GM12878 (cell line): ENCODE measurements at regions not wholly inside any gene's neighbourhood (a gene's known extent, or its start where the extent isn't known, plus 50 kb on each side); places are given as distances from the start of the nearest gene placed in this dataset.

ENCODE experiments used
- ATAC-seq: fragments of 200-7000 bp; cut with Tn5 transposase; 3 replicates; pipeline ENCODE4 v1.9.1; 2020; ENCODE audit warnings: mild to moderate bottlenecking, moderate library complexity
- BruUV-seq: library from RNA; stranded (reverse); fragments of 400-500 nt; replicated peaks from 2 replicates; lab custom pipeline; 2021; lab: Mats Ljungman, UMichigan
- CTCF ChIA-PET: fragments of 300-600 bp; sonication (Branson Sonifier 250); formaldehyde crosslinking; extraction: SDS; loops from one replicate; lab custom pipeline; 2021; ENCODE audit warnings: inconsistent platforms; lab: Yijun Ruan, JAX
- POLR2A ChIA-PET: fragments of 350-600 bp; formaldehyde crosslinking; extraction: SDS; loops from one replicate; lab custom pipeline; 2021; ENCODE audit warnings: inconsistent platforms; lab: Charles Lee
- RAD21 ChIA-PET: fragments of 300-600 bp; sonication (Branson Sonifier 250); formaldehyde crosslinking; loops from one replicate; lab custom pipeline; 2023; ENCODE audit warnings: antibody characterized with exemption; ENCODE audit not compliant: unreplicated experiment; lab: Charles Lee
- SMC1A ChIA-PET: fragments of 300-600 bp; sonication (Branson Sonifier 250); formaldehyde crosslinking; loops from one replicate; lab custom pipeline; 2023; ENCODE audit not compliant: unreplicated experiment, uncharacterized antibody; lab: Charles Lee
- DNase-seq: peaks from one replicate; pipeline ENCODE4 v3.0.0-alpha.2; 2011; ENCODE audit warnings: low read depth, low spot score
- FAIRE-seq: peaks from 3 replicates; lab custom pipeline; 2011; peaks lifted over from hg19 to GRCh38; lab: Jason Lieb, UNC
- H2AFZ ChIP-seq: 2 replicates; pipeline ENCODE4 v1.6.0; 2011; ENCODE audit warnings: low read depth, low read length, control low read depth; ENCODE audit not compliant: control insufficient read depth
- H3K27ac ChIP-seq: 2 replicates; pipeline ENCODE4 v1.5.1; 2011; ENCODE audit warnings: control low read depth; ENCODE audit not compliant: control insufficient read depth, insufficient read depth
- H3K27me3 ChIP-seq, 2 experiments: replicated peaks in 1 of 2; 2 replicates each; pipeline versions ENCODE4 v1.6.0 to v1.6.1; 2011; ENCODE audit warnings: low read length in 1 of 2; ENCODE audit not compliant: control insufficient read depth in 2 of 2, insufficient read depth in 2 of 2
- H3K36me3 ChIP-seq, 2 experiments: 2 replicates each; pipeline ENCODE4 v1.5.1; 2011; ENCODE audit warnings: low read length in 1 of 2; ENCODE audit not compliant: control insufficient read depth in 2 of 2, insufficient read depth in 2 of 2
- H3K4me1 ChIP-seq: 2 replicates; pipeline ENCODE4 v1.6.1; 2011; ENCODE audit warnings: mild to moderate bottlenecking, low read length, moderate library complexity, mixed read lengths; ENCODE audit not compliant: control insufficient read depth, insufficient read depth
- H3K4me2 ChIP-seq: 2 replicates; pipeline ENCODE4 v1.6.0; 2011; ENCODE audit warnings: control low read depth; ENCODE audit not compliant: control insufficient read depth, insufficient read depth
- H3K4me3 ChIP-seq: fragments of 200-600 bp; sonication (generic); 2 replicates; pipeline ENCODE4 v1.5.1; 2016
- H3K79me2 ChIP-seq: 2 replicates; pipeline ENCODE4 v1.6.0; 2011; ENCODE audit warnings: low read length; ENCODE audit not compliant: control insufficient read depth, insufficient read depth
- H3K9ac ChIP-seq: 2 replicates; pipeline ENCODE4 v1.8.0; 2011; ENCODE audit warnings: low read length, control low read depth, mixed read lengths; ENCODE audit not compliant: control insufficient read depth, insufficient read depth
- H3K9me3 ChIP-seq: replicated peaks from 3 replicates; pipeline ENCODE4 v1.5.1; 2011; ENCODE audit warnings: mild to moderate bottlenecking, low read length; ENCODE audit not compliant: control insufficient read depth, insufficient read depth
- H4K20me1 ChIP-seq: 2 replicates; pipeline ENCODE4 v1.6.0; 2011; ENCODE audit not compliant: control insufficient read depth, insufficient read depth
- BCL3 ChIP-seq: IDR thresholded peaks from 2 replicates; pipeline ENCODE4 v1.6.1; 2011; ENCODE audit warnings: borderline replicate concordance, low read depth, mild to moderate bottlenecking, moderate library complexity, low read length; ENCODE audit not compliant: insufficient read depth, poor library complexity, severe bottlenecking
- DPF2 ChIP-seq: fragments of 450-650 bp; IDR thresholded peaks from 2 replicates; pipeline ENCODE4 v1.6.1; 2017; ENCODE audit warnings: mild to moderate bottlenecking
- MLLT1 ChIP-seq: fragments of 450-650 bp; IDR thresholded peaks from 2 replicates; pipeline ENCODE4 v1.6.1; 2016; ENCODE audit warnings: mild to moderate bottlenecking
- NRF1 ChIP-seq: conservative IDR thresholded peaks from 2 replicates; pipeline ENCODE4 v1.6.1; 2011; ENCODE audit warnings: mild to moderate bottlenecking, low read depth, low read length, improper control_type of control experiment
- RCOR1 ChIP-seq: conservative IDR thresholded peaks from 2 replicates; pipeline ENCODE4 v1.6.1; 2012; ENCODE audit warnings: low read depth, low read length, improper control_type of control experiment
- SP1 ChIP-seq: IDR thresholded peaks from one replicate; pipeline ENCODE4 v1.6.1; 2011; ENCODE audit warnings: low read depth, low read length
- WGBS: methylation state at CpG from one replicate; pipeline ENCODE4 v1.1.6; 2016; ENCODE audit warnings: low lambda C conversion rate; ENCODE audit not compliant: insufficient replicate concordance, insufficient coverage; ENCODE audit errors: missing lambda C conversion rate; 5-methylcytosine and 5-hydroxymethylcytosine counted together
- in situ Hi-C: fragments of 300-500 bp; cut with MboI; formaldehyde crosslinking; loops from 9 replicates; pipeline ENCODE4 v1.14.3; 2018; ENCODE audit warnings: mixed read lengths
- intact Hi-C: fragments of 100-400 bp; cut with micrococcal nuclease; formaldehyde crosslinking; loops from one replicate; pipeline ENCODE4 v1.14.2; 2022; ENCODE audit not compliant: unreplicated experiment
- TF ChIP-seq, protein P1 (sequence below): fragments of 450-650 bp; IDR thresholded peaks from 2 replicates; pipeline ENCODE4 v1.6.1; 2016; ENCODE audit warnings: mild to moderate bottlenecking, moderate library complexity, borderline replicate concordance

DNA sequence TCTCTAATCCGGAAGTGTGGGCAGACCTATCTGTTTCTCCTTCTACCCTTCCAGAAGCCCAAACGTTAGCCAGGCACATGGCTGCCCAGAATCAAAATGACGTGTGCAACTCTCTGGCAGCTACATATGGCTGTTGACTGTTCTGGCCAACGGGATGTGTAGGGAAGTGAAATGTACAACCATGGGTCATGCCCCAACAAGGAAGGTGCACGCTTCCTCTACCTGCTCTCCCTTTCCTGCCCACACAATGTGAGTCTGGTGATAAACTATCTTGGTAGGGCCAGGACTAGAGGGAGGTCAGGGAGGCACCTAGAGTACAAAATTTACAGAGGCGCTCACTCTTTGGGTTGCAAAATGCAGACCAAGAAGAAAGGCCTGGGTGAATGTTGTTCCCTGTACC is 495.9 kb upstream of the PROK2 start:
- Histone ChIP-seq H3K9ac (no peak overlapping the region), H3K27me3 (no peaks in the 10 kb centered on the region), H3K9me3 (peaks cover 1% of the 10 kb centered on the region; the same call in 1 of the 3 replicates), H2AFZ (no peak overlapping the region), H3K36me3 (no peaks in the 10 kb centered on the region), H3K4me1 (peaks cover 3% of the 10 kb centered on the region; the same call in 1 of the 2 replicates), H4K20me1 (no peaks in the 10 kb centered on the region), H3K4me3 (no peak overlapping the region), H3K4me2 (no peak overlapping the region), H3K79me2 (no peaks in the 10 kb centered on the region), H3K27ac (no peak overlapping the region)
- DNase-seq (no peak), ATAC-seq (no peak), FAIRE-seq (no peak)
- POLR2A ChIA-PET, result no interaction called here
- BruUV-seq, result no TSS peak
- in situ Hi-C loops, result no loop called here
- intact Hi-C loops, result no loop called here
- TF ChIP-seq MLLT1 (no peak), NRF1 (no peak), SP1 (no peak), DPF2 (no peak), RCOR1 (no peak), BCL3 (no peak)
- TF ChIP-seq, protein P1, sequence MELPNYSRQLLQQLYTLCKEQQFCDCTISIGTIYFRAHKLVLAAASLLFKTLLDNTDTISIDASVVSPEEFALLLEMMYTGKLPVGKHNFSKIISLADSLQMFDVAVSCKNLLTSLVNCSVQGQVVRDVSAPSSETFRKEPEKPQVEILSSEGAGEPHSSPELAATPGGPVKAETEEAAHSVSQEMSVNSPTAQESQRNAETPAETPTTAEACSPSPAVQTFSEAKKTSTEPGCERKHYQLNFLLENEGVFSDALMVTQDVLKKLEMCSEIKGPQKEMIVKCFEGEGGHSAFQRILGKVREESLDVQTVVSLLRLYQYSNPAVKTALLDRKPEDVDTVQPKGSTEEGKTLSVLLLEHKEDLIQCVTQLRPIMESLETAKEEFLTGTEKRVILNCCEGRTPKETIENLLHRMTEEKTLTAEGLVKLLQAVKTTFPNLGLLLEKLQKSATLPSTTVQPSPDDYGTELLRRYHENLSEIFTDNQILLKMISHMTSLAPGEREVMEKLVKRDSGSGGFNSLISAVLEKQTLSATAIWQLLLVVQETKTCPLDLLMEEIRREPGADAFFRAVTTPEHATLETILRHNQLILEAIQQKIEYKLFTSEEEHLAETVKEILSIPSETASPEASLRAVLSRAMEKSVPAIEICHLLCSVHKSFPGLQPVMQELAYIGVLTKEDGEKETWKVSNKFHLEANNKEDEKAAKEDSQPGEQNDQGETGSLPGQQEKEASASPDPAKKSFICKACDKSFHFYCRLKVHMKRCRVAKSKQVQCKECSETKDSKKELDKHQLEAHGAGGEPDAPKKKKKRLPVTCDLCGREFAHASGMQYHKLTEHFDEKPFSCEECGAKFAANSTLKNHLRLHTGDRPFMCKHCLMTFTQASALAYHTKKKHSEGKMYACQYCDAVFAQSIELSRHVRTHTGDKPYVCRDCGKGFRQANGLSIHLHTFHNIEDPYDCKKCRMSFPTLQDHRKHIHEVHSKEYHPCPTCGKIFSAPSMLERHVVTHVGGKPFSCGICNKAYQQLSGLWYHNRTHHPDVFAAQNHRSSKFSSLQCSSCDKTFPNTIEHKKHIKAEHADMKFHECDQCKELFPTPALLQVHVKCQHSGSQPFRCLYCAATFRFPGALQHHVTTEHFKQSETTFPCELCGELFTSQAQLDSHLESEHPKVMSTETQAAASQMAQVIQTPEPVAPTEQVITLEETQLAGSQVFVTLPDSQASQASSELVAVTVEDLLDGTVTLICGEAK, result no peak
- RAD21 ChIA-PET, result interaction anchor here (0.6 kb wide), 1 partner anchor 22 kb away, joined by 5 read pairs; no protein-coding TSS in a partner anchor
- WGBS, result 23% methylated on average over 6 of the region's 6 CpGs
- SMC1A ChIA-PET, result no interaction called here
- CTCF ChIA-PET, result no interaction called here
